ENCODE measurements at regions not wholly inside any gene's neighbourhood (a gene's known extent, or its start where the extent isn't known, plus 50 kb on each side); places are given as distances from the start of the nearest gene placed in this dataset.
A peak's percentile ranks its signal among the peaks of the same experiment; 100 is the strongest.

DNA sequence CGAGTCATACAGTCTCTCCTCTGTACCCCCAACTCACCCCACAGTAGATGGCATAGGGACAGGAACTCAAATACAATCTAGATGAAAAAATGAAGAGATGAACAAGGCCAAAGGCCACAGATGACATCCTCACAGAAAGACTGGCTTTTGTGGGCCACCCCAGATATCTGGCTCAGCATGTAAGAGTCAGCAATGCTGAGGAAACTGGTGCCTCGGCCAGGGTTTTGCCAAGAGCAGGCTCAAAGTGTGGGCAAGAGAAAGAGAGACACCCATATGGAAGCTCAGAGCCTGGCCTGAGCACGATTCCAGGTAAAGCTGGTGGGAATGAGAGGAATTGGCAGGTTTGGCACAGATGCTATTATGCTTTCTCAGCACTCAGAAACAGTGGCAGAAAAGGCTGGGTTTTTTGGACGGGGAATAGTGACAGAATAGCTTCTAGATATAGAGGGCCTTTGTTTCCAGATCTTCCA, 460.6 kb downstream of the FOXO1 start:
- no peaks in the 10 kb centered on the region for H3K36me3 ChIP-seq
- ATAC-seq (peak in 1 of 4 donors; percentile 31), FAIRE-seq (no peak), DNase-seq (no peak)
- peaks cover 0 to 16% (median 0%) of the 10 kb centered on the region in 3 donors for H3K4me1 ChIP-seq
- H3K4me3 ChIP-seq: no peak overlapping the region
- H3K27me3 ChIP-seq: no peaks in the 10 kb centered on the region
- 57 to 67% methylated on average over 4 of the region's 4 CpGs for WGBS, 2 donors
- H3K27ac ChIP-seq: peak overlapping the region; percentile 30 to 86 (median 54)
- no peaks in the 10 kb centered on the region for H3K9me3 ChIP-seq
- intact Hi-C loops (cut with DNase I): no loop called here
- TF ChIP-seq, protein P1, sequence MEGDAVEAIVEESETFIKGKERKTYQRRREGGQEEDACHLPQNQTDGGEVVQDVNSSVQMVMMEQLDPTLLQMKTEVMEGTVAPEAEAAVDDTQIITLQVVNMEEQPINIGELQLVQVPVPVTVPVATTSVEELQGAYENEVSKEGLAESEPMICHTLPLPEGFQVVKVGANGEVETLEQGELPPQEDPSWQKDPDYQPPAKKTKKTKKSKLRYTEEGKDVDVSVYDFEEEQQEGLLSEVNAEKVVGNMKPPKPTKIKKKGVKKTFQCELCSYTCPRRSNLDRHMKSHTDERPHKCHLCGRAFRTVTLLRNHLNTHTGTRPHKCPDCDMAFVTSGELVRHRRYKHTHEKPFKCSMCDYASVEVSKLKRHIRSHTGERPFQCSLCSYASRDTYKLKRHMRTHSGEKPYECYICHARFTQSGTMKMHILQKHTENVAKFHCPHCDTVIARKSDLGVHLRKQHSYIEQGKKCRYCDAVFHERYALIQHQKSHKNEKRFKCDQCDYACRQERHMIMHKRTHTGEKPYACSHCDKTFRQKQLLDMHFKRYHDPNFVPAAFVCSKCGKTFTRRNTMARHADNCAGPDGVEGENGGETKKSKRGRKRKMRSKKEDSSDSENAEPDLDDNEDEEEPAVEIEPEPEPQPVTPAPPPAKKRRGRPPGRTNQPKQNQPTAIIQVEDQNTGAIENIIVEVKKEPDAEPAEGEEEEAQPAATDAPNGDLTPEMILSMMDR (IDR thresholded peaks at IDR 0.05): no peak

GRCh38 chr13:40206241-40207000, 460.0 kb downstream of the FOXO1 start:
- WGBS, 2 donors: 42 to 63% methylated on average over 6 of the region's 6 CpGs
- ATAC-seq (peak; percentile 76 to 89 (median 82)), FAIRE-seq (no peak), DNase-seq (peak in 3 of 6 donors; percentile 25 to 68 (median 51))
- intact Hi-C loops (cut with DNase I): no loop called here
- Histone ChIP-seq H3K4me3 (no peak overlapping the region), H3K36me3 (no peaks in the 10 kb centered on the region), H3K4me1 (peaks cover 0 to 16% (median 0%) of the 10 kb centered on the region in 3 donors), H3K9me3 (no peaks in the 10 kb centered on the region), H3K27me3 (no peaks in the 10 kb centered on the region), H3K27ac (peak overlapping the region; percentile 30 to 86 (median 54))
- TF ChIP-seq, protein P1 (IDR thresholded peaks at IDR 0.05): no peak

GRCh38 chr13:40207001-40207478, 459.4 kb downstream of the FOXO1 start:
- H3K27ac ChIP-seq: peak overlapping the region in 3 of 4 donors; percentile 30 to 86 (median 76)
- intact Hi-C loops (cut with DNase I): no loop called here
- no peak for ATAC-seq
- H3K4me1 ChIP-seq: peaks cover 0 to 16% (median 0%) of the 10 kb centered on the region in 3 donors
- FAIRE-seq: no peak
- no peak for DNase-seq
- no peak overlapping the region for H3K4me3 ChIP-seq
- no peaks in the 10 kb centered on the region for H3K36me3 ChIP-seq
- WGBS, 2 donors: 92 to 94% methylated on average over 6 of the region's 6 CpGs
- TF ChIP-seq, protein P1 (IDR thresholded peaks at IDR 0.05): no peak
- H3K9me3 ChIP-seq: no peaks in the 10 kb centered on the region
- H3K27me3 ChIP-seq: no peaks in the 10 kb centered on the region

DNA sequence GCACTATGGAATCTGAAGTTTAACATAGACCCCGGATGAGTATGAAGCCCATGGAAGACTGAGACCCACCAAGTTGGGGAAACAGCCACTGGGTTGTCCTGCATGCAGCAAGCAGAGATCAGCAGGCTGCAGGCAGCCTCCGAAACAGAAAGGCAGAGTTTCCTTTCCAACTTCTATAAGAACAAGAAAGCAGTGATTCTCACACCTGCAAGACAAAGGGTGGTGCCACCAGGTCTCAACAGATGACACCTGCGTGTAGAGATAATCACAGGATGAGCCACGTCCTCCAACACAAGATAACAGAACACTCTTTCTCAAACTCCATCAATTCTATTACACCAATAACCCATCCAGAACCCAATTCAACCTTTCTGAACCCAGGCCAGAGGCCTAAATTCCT, 457.9 kb downstream of the FOXO1 start:
- H3K27me3 ChIP-seq: no peaks in the 10 kb centered on the region
- ATAC-seq (no peak), DNase-seq (no peak), FAIRE-seq (no peak)
- TF ChIP-seq, protein P1 (IDR thresholded peaks at IDR 0.05): no peak
- H3K4me3 ChIP-seq: no peak overlapping the region
- no peaks in the 10 kb centered on the region for H3K9me3 ChIP-seq
- 86 to 88% methylated on average over 4 of the region's 4 CpGs for WGBS, 2 donors
- H3K4me1 ChIP-seq: peaks cover 0 to 16% (median 0%) of the 10 kb centered on the region in 3 donors
- no peaks in the 10 kb centered on the region for H3K36me3 ChIP-seq
- no peak overlapping the region for H3K27ac ChIP-seq
- intact Hi-C loops (cut with DNase I): no loop called here

Data from pancreas (tissue), 10 donors.